GM04503 (cell line): ENCODE measurements at regions not wholly inside any gene's neighbourhood (a gene's known extent, or its start where the extent isn't known, plus 50 kb on each side); places are given as distances from the start of the nearest gene placed in this dataset.

Experiments used
- DNase-seq: peaks from one replicate; pipeline ENCODE4 v3.0.0-alpha.2; 2012; ENCODE audit warnings: low read depth

GRCh38 chr9:23541976-23542375 is 284.1 kb downstream of the ELAVL2 start:
- no peak for DNase-seq

- DNase-seq, result no peak
Measured at GRCh38 chr9:23542438-23542837, 283.6 kb downstream of the ELAVL2 start.

GRCh38 chr9:23542927-23543326 is 283.1 kb downstream of the ELAVL2 start:
- no peak for DNase-seq

- no peak for DNase-seq
Measured at GRCh38 chr9:23543419-23543818, 282.6 kb downstream of the ELAVL2 start.

GRCh38 chr9:23545728-23546127 is 280.3 kb downstream of the ELAVL2 start:
- DNase-seq, result no peak

GRCh38 chr9:23551311-23551721 is 274.7 kb downstream of the ELAVL2 start:
- no peak for DNase-seq

GRCh38 chr9:23551929-23552707 is 273.9 kb downstream of the ELAVL2 start:
- no peak for DNase-seq

- no peak for DNase-seq
Measured at GRCh38 chr9:23552876-23553601, 273.0 kb downstream of the ELAVL2 start.

- DNase-seq, result no peak
Measured at GRCh38 chr9:23554686-23555085, 271.4 kb downstream of the ELAVL2 start.

GRCh38 chr9:23555851-23556250 is 270.2 kb downstream of the ELAVL2 start:
- DNase-seq, result no peak

GRCh38 chr9:23556459-23556858 is 269.6 kb downstream of the ELAVL2 start:
- no peak for DNase-seq

GRCh38 chr9:23557689-23558088 is 268.4 kb downstream of the ELAVL2 start:
- DNase-seq, result no peak

GRCh38 chr9:23559522-23559921 is 266.5 kb downstream of the ELAVL2 start:
- no peak for DNase-seq

- DNase-seq, result no peak
Measured at GRCh38 chr9:23563517-23563916, 262.5 kb downstream of the ELAVL2 start.

GRCh38 chr9:23567516-23568165 is 258.4 kb downstream of the ELAVL2 start:
- DNase-seq, result no peak

GRCh38 chr9:23571414-23572104 is 254.5 kb downstream of the ELAVL2 start:
- no peak for DNase-seq

GRCh38 chr9:23573800-23574199 is 252.2 kb downstream of the ELAVL2 start:
- no peak for DNase-seq

GRCh38 chr9:23577611-23578010 is 248.4 kb downstream of the ELAVL2 start:
- no peak for DNase-seq

GRCh38 chr9:23581931-23582330 is 244.1 kb downstream of the ELAVL2 start:
- no peak for DNase-seq

- DNase-seq, result no peak
Measured at GRCh38 chr9:23582836-23583235, 243.2 kb downstream of the ELAVL2 start.

GRCh38 chr9:23586906-23587305 is 239.1 kb downstream of the ELAVL2 start:
- no peak for DNase-seq

GRCh38 chr9:23587433-23587832 is 238.6 kb downstream of the ELAVL2 start:
- no peak for DNase-seq
